T-helper 1 cell treated with Interleukin-12 subunit alpha and Interleukin-12 subunit beta and Interleukin-4 antibody, amounts not matched to agents 30 μg/mL and 1 μg/mL, for 36 hours (primary cell): ENCODE measurements at regions not wholly inside any gene's neighbourhood (a gene's known extent, or its start where the extent isn't known, plus 50 kb on each side); places are given as distances from the start of the nearest gene placed in this dataset.
"Not testable (repeated sequence)": the region's sequence is repeated elsewhere in the genome, so short reads cannot be mapped to it uniquely, and the experiment has no call there.

Experiments used
- H3K27ac Mint-ChIP-seq: one replicate; pipeline ENCODE4 v1.8.0; 2021; ENCODE audit warnings: mild to moderate bottlenecking, mixed read lengths
- H3K27me3 Mint-ChIP-seq: one replicate; pipeline ENCODE4 v1.8.0; 2021; ENCODE audit warnings: low read depth, mixed read lengths
- H3K36me3 Mint-ChIP-seq: one replicate; pipeline ENCODE4 v1.8.0; 2021; ENCODE audit warnings: low read depth, mixed read lengths
- H3K4me1 Mint-ChIP-seq: one replicate; pipeline ENCODE4 v1.8.0; 2021; ENCODE audit warnings: low read depth, mixed read lengths
- H3K4me3 Mint-ChIP-seq: one replicate; pipeline ENCODE4 v1.8.0; 2021; ENCODE audit warnings: mild to moderate bottlenecking, moderate library complexity, mixed read lengths
- H3K9me3 Mint-ChIP-seq: one replicate; pipeline ENCODE4 v1.8.0; 2021; ENCODE audit warnings: mixed read lengths

DNA sequence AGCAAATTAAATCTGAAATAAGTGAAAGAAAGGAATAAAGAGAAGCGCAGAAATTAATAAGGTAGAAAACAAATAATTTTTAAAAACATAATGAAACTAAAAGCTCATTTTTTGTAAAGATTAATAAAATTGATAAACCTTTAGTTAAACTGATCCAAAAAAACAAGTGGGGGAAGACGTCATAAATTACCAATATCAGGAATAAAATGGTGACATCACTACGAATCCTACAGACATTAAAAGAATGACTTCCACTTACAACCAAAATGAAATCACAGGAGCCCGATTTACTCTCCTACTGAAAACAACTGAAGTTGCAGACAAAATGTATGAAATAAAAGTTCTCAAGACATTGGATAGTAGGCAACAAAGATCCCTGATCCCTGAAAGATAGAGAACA lies 68.1 kb upstream of the IFFO2 start:
- Mint-ChIP-seq H3K27me3 (peaks cover 37% of the 10 kb centered on the region), H3K4me1 (no peaks in the 10 kb centered on the region), H3K9me3 (peaks cover 4% of the 10 kb centered on the region), H3K27ac (no peak overlapping the region), H3K36me3 (no peaks in the 10 kb centered on the region), H3K4me3 (no peak overlapping the region)

DNA sequence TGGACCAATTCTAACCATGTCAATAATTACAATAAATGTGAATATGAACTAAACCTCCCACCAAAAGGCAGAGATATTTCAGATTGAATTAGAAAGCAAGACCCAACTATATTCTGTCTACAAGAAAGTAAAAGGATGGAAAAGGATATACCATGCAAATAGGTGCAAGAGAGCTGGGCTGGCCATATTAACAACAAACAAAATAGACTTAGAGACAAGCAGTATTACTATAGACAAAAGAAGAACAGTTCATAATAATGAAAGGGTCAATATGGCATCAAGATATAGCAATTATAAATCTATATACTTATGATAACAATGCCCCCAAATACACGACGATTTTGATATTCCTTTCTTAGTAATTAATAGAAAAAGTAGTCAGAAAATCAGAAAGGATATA lies 67.3 kb upstream of the IFFO2 start:
- H3K36me3 Mint-ChIP-seq = no peaks in the 10 kb centered on the region
- H3K4me1 Mint-ChIP-seq = no peaks in the 10 kb centered on the region
- H3K4me3 Mint-ChIP-seq = no peak overlapping the region
- H3K27me3 Mint-ChIP-seq = peaks cover 41% of the 10 kb centered on the region
- no peak overlapping the region for H3K27ac Mint-ChIP-seq
- peaks cover 4% of the 10 kb centered on the region for H3K9me3 Mint-ChIP-seq

DNA sequence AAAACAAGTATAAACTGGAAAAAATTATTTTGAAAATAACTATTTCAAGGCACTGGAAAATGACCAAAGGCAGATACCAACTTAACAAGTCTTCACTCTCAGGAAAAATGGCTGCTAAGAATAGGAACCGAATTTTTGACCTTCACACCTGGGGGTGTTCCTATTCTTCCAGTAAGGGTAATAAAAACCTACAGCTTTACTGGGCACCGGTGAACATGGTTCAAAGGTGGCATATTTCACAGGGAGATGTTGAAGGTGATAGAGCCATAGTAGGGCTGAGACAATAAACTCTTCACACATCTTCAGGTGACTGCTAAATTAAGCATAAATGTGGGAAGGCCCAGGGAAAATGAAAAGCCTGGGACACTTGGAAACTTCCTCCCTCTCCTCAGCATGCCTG lies 65.4 kb upstream of the IFFO2 start:
- Mint-ChIP-seq H3K27ac (no peak overlapping the region), H3K4me3 (no peak overlapping the region), H3K36me3 (no peaks in the 10 kb centered on the region), H3K9me3 (peaks cover 4% of the 10 kb centered on the region), H3K27me3 (peaks cover 31% of the 10 kb centered on the region), H3K4me1 (no peaks in the 10 kb centered on the region)

DNA sequence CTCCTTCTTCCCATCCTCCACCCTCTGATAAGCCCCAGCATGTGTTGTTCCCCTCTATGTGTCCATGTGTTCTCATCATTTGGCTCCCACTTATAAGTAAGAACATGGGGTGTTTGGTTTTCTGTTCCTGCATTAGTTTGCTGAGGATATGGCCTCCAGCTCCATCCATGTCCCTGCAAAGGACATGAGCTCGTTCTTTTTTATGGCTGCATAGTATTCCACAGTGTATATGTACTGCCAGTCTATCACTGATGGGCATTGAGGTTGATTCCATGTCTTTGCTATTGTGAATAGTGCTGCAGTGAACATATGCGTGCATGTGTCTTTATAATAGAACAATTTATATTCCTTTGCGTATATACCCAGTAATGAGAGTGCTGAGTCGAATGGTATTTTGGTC lies 62.8 kb upstream of the IFFO2 start:
- peaks cover 35% of the 10 kb centered on the region for H3K27me3 Mint-ChIP-seq
- not testable (repeated sequence) for H3K36me3 Mint-ChIP-seq, H3K4me3 Mint-ChIP-seq

DNA sequence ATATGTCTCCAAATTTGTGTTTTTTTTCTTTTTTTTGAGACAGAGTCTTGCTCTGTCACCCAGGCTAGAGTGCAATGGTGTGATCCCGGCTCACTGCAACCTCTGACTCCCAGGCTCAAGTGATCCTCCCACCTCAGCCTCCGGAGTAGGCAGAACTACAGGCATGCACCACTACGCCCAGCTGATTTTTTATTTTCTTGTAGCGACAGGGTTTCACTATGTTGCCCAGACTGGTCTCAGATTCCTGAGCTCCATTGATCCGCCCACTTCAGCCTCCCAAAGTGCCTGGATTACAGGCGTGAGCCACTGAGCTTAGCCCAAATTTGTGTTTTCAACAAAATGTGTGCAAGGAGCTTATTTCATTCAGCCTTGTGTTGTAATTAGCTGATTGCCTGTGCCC lies 59.0 kb upstream of the IFFO2 start:
- Mint-ChIP-seq H3K4me3 (no peak overlapping the region), H3K27ac (no peak overlapping the region), H3K4me1 (peaks cover 19% of the 10 kb centered on the region), H3K36me3 (no peaks in the 10 kb centered on the region), H3K27me3 (peaks cover 23% of the 10 kb centered on the region), H3K9me3 (no peaks in the 10 kb centered on the region)

More for the DNA sequence above, 62.8 kb upstream of the IFFO2 start:
- H3K27ac Mint-ChIP-seq, H3K9me3 Mint-ChIP-seq, H3K4me1 Mint-ChIP-seq: not testable (repeated sequence)

DNA sequence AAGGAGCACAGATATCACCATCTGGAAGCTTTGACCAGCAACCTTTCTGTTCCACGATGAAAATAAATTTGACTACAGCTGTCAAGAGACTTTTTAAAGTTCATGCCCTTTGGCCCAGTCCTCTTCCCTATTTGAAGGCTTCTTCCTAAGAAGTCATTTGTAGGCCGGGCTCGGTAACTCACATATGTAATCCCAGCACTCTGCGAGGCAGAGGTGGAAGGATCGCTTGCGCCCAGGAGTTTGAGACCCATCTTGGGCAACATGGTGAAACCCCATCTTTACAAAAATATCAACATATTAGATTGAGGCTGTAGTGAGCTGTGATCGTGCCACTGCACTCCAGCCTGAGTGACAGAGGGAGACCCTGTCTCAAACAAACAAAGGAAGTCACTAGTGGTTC lies 58.3 kb upstream of the IFFO2 start:
- no peak overlapping the region for H3K4me3 Mint-ChIP-seq
- H3K9me3 Mint-ChIP-seq = no peaks in the 10 kb centered on the region
- H3K27ac Mint-ChIP-seq = peak overlapping the region; percentile 26
- H3K4me1 Mint-ChIP-seq = peaks cover 25% of the 10 kb centered on the region
- no peaks in the 10 kb centered on the region for H3K36me3 Mint-ChIP-seq
- H3K27me3 Mint-ChIP-seq = peaks cover 18% of the 10 kb centered on the region

DNA sequence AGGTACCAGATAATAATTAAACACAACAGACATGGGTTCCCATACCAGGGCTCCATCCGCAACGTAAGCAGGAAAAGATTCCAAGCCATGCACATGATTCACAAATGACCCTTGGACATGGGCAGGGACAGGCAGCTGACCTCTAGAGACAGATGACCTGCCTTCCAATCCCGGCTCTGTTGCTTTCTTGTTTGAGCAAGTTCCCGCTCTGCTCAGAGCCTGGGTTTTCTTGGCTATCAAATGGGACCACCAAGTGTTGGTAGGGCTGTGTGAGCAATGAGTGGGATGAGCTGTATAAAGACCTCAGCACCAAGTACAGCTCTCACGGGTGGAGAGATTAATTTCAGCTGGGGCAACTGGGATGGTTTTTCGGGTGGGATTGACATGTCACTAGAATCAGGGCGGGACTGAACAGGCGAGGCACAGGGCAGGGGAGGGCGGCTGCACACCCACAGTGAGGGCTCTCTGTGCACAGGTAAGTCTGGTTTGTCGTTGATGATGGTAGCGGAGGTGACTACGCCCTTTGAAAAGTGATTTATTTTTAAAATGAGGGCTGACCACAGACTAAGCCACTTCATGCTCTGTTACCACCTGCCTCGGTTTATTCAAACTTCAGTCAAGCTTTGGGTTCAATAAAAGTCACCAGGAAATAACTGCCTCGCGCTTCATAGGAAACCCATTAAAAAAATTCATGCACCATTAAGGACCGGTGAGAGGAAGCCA lies 57.5 kb upstream of the IFFO2 start:
- Mint-ChIP-seq H3K4me1 (peaks cover 32% of the 10 kb centered on the region), H3K9me3 (no peaks in the 10 kb centered on the region), H3K27me3 (peaks cover 14% of the 10 kb centered on the region), H3K4me3 (no peak overlapping the region), H3K36me3 (no peaks in the 10 kb centered on the region), H3K27ac (no peak overlapping the region)

DNA sequence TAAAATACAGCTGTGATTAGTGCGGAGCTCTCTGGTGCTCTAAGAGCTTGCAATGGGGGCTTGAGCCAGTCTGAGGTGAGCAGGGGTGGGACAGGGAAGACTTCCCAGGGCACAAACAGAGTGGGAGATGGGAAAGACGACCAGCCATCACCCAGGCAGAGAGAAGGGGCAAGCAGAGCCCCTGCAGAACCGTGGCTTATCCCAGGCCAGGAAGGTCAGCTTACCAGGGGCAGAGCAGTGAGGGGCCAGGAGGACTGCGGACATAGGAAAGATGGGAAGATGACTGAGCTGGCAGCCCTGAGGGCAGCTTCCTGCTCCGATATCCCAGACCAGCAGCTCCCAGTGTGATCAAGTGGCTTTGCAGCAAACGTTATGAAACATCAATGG lies 55.4 kb upstream of the IFFO2 start:
- Mint-ChIP-seq H3K4me3 (peak overlapping the region; percentile 47), H3K36me3 (no peaks in the 10 kb centered on the region), H3K27me3 (peaks cover 17% of the 10 kb centered on the region), H3K4me1 (peaks cover 32% of the 10 kb centered on the region), H3K27ac (peak overlapping the region; percentile 83), H3K9me3 (no peaks in the 10 kb centered on the region)

DNA sequence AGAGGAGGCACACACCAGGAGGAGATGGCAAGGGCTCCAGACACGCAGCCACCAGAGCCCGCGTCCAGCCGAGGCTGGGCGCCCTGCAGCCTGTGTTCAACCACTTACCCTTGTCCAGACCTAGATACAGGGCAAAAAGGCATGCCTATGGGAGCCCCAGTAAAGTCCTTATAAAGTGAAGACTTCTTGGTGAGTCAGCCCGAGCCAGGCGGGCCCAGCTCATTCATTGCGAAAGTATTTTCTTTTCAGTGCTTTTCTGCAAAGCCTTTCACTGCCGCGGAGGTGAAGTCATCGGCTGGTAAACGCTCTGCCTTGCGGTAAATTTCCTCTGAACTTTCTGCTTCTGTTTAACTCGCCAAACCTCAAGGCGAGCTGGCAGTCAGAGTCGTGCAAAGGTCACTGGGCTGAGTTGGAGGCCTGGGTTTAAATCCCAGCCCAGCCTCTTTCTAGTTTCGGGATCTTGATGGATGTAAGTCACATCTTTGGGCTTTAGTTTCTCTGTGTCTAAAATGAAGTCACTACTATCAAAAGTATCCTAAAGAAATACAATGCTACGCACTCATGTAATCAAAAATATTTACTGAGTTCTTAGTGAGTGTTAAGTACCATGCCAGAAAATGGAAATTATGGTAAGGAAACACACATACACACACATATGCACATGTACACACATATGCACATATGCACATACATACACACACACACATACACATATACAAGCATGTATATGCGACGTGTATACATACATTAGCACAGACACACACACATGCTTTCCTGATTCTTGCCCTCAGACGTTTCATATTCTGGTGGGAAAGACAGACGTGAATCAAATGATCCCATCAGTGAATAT lies 54.7 kb upstream of the IFFO2 start:
- Mint-ChIP-seq H3K4me3 (peak overlapping the region; percentile 47), H3K9me3 (no peaks in the 10 kb centered on the region), H3K4me1 (peaks cover 32% of the 10 kb centered on the region), H3K27me3 (peaks cover 20% of the 10 kb centered on the region), H3K27ac (peak overlapping the region; percentile 83), H3K36me3 (no peaks in the 10 kb centered on the region)

DNA sequence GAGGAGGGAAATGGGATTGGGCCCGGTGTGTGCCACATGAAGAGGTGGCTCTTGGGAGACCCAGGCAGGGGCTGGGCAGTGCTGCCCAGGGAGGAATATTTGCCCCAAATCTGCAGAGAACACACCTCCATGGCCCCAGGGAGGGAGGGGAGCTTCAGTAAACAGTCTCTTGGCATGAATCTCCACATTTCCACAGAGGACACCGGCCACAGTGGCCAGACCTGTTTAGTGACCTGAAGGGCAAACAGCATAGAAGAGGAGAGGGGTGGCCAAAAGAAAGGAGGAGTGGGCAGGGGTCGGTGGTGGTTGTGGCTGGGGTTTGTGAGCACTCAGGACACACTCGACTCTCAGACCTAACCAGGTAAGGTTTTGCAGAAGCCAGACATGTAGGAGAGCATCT lies 54.0 kb upstream of the IFFO2 start:
- Mint-ChIP-seq H3K9me3 (no peaks in the 10 kb centered on the region), H3K4me1 (peaks cover 35% of the 10 kb centered on the region), H3K4me3 (peak overlapping the region; percentile 47), H3K36me3 (no peaks in the 10 kb centered on the region), H3K27me3 (peaks cover 20% of the 10 kb centered on the region), H3K27ac (peak overlapping the region; percentile 83)

DNA sequence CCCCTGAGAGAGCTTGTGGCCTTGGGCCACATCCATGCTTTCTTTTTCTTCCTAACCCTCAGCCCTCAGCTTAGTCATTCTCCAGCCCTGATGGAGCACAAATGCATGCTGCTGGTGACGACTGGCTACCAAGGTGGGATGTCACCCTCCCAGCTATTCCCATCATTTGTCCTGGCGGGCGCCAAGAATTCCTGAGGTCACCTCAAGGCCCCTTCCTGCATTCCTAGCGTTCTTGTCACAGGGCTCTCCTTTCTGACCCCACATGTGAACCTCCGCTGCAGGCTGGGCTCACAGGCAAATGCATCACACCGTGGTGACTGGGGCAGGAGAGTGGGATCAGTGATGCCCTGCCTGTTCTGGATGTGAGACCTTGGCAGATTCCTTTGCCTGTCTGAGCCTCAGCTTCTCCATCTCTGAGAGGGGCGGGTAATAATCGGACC lies 53.4 kb upstream of the IFFO2 start:
- H3K9me3 Mint-ChIP-seq = no peaks in the 10 kb centered on the region
- peaks cover 35% of the 10 kb centered on the region for H3K4me1 Mint-ChIP-seq
- H3K4me3 Mint-ChIP-seq = no peak overlapping the region
- H3K36me3 Mint-ChIP-seq = no peaks in the 10 kb centered on the region
- H3K27me3 Mint-ChIP-seq = peaks cover 17% of the 10 kb centered on the region
- H3K27ac Mint-ChIP-seq = no peak overlapping the region

DNA sequence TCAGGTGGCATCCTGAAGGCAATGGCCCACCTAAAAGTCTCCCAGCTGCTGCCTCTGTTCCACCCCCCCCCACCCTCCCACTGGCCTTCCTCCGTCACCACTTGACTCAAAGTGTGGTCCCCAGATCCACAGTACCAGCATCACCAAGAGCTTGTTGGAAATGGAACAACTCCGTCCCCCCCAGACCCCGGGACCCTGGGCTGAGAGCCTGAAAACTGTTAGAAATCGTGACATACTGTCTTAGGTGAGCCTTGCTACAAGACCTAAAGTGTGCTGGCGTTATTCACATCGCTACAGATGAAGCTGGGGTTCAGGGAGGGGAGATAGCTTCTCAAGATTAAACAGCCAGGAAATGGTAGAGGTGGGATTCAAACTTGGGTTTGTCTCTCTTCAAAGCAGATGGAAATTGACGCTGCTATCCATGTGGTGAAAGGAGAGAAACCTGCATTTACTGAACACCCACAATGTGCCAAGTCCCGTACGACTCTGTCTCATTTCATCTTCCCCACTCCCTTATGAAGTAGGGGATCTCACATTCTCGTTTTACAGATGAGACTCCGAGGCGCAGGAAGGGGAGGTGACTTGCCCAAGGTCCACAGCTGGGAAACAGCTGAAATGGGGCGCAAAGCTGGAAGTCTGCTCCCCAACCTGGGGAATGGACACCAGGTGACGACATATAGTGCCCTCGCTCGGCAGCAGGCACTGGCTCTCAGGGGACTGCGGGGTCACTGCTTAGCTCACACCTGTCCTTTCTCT lies 52.8 kb upstream of the IFFO2 start:
- Mint-ChIP-seq H3K36me3 (no peaks in the 10 kb centered on the region), H3K9me3 (no peaks in the 10 kb centered on the region), H3K27me3 (peaks cover 11% of the 10 kb centered on the region), H3K4me3 (no peak overlapping the region), H3K4me1 (peaks cover 35% of the 10 kb centered on the region), H3K27ac (no peak overlapping the region)

DNA sequence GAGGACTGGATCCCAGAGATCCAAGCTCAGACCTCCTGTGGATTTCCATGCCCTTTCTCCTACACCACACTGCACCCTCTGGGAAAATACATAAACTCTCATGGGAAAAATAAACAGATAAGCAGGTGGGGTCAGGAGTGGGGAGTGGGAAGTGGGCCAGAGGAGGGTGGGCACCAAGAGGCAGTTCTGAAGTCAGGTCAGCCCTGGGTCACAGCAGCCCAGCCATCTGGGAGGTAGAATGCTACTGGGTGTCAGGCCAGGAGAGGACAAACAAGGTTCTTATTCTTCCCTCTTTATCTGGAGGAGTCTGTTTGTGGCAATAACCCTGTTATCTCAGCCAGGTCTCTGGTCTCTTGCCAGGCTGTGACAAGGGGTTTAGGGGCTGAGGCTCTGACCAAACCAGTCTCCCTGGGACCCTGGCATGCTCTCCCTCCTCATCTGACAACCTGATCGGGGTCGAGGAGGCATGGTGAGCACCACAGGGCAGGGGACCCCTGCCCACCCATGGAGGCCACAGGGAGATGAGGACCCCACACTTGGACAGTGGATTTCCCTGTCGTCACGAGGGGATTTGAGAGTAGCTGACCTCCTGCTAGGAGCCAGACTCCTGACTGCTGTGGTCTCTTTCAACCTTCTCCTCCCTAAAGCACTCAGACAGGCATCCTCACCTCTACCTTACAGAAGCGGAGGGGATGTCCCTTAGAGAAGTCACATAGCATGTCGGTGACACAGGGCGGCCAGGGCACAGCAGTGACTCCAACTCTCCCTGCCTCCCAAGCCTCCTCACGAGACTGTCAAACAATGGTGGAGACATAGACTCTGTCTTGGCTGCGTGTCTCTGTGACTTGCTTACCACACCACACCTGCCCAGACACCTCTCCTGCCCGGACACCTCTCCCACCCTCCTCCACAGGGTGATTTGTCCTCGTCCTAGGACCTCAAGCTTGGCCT lies 51.3 kb upstream of the IFFO2 start:
- Mint-ChIP-seq H3K4me1 (peaks cover 34% of the 10 kb centered on the region), H3K27ac (no peak overlapping the region), H3K27me3 (peaks cover 6% of the 10 kb centered on the region), H3K36me3 (no peaks in the 10 kb centered on the region), H3K4me3 (no peak overlapping the region), H3K9me3 (peaks cover 4% of the 10 kb centered on the region)

DNA sequence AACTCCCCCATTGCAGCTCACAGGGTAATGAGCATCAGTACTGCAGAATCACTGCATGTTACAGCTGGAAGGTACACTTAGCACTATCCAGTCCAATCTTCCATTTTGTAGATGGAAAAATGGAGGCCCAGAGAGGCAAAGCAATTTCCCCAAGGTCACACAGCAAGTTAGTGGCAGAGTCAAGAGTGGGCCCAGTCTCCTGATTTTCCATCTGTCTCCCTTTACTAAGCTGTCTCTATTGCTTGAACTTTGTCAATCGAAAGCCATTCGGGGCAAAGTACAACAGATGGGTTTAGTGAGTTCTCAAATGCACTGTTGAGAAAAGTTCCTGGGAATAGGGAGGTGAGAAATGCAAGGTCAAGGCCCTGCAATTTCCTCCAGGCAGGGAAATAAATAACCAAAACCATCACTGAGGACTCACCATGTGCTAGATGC lies 50.4 kb upstream of the IFFO2 start:
- Mint-ChIP-seq H3K4me3 (no peak overlapping the region), H3K27ac (no peak overlapping the region), H3K36me3 (peaks cover 3% of the 10 kb centered on the region), H3K9me3 (peaks cover 8% of the 10 kb centered on the region), H3K27me3 (peaks cover 6% of the 10 kb centered on the region), H3K4me1 (peaks cover 29% of the 10 kb centered on the region)
